Activated CD4-positive, CD25-positive, alpha-beta regulatory T cell treated with anti-CD3 and anti-CD28 coated beads, Interleukin-2, amount 50 U/mL, for 24 hours (primary cell): ENCODE measurements at regions not wholly inside any gene's neighbourhood (a gene's known extent, or its start where the extent isn't known, plus 50 kb on each side); places are given as distances from the start of the nearest gene placed in this dataset.

ENCODE experiments used
- ATAC-seq, 2 donors: fragments of 150-1000 bp; cut with Tn5 transposase; one replicate each; pipeline ENCODE4 v1.10.0; 2021; ENCODE audit warnings: mild to moderate bottlenecking in 1 of 2, moderate library complexity in 1 of 2

- ATAC-seq: no peak
Measured at GRCh38 chr3:59540241-59540640, 490.4 kb upstream of the CFAP20DC start.

GRCh38 chr3:59538753-59539432 is 489.1 kb upstream of the CFAP20DC start:
- ATAC-seq: no peak

GRCh38 chr3:59535791-59536221 is 486.0 kb upstream of the CFAP20DC start:
- ATAC-seq: no peak

DNA sequence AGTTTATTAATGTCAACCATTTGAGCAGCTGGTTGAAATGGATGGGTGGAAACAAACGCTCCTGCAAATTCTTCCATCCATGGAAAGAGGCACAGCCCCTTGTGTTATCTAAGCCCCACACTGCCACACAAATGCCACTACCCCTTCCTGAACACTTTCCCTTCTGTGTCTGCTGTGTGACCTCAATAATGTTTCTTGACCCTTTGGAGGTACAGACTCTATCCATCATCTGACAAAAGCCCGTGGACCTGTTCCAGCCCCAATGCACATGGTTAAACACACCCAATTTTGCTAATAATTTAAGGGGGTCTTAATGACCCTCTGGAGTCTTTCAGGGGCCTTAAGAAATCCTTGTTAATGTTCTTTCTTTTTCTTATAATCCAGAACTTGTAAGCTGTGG is 482.2 kb upstream of the CFAP20DC start:
- no peak for ATAC-seq

- ATAC-seq: no peak
Measured at GRCh38 chr3:59531066-59531745, 481.4 kb upstream of the CFAP20DC start.

- no peak for ATAC-seq
Measured at GRCh38 chr3:59528251-59528650, 478.4 kb upstream of the CFAP20DC start.

GRCh38 chr3:59527493-59527892 is 477.7 kb upstream of the CFAP20DC start:
- peak; percentile 44 to 57 for ATAC-seq

DNA sequence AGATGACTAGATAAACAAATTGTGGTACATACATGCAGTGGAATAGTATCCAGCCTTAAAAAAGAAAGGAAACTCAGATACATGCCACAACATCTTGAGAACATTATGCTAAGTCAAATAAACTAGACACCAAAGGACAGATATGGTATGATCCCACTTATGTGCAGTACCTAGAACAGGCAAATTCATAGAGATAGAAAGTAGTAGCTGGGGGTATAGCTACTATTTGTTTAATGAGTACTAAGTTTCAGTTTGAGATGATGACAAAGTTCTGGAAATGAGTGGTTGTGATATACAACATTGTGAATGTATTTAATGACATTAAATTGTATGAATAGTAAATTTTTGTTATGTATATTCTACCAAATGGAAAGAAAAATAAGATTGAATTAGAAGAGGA is 477.2 kb upstream of the CFAP20DC start:
- ATAC-seq: peak; percentile 86 to 94

DNA sequence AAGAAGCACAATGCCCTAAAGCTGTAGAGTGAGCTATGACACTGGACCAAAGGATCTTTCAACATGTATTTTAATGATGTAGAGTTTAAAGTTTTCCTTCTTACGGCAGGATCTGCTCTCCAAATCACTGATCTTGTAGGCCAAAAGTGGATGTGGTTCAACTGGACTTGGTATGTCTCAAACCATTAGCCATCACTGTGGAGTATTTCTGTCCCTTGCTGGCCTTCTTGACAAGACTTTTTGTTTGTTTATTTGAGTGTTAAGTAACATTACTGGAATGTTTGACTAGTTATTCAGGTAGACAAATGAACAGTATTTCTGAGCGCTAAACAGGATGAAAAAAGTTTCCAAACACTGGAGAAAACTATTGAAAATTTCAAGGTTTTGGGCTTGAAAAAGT is 472.7 kb upstream of the CFAP20DC start:
- no peak for ATAC-seq

- ATAC-seq: no peak
Measured at GRCh38 chr3:59519094-59519493, 469.3 kb upstream of the CFAP20DC start.

GRCh38 chr3:59518283-59519055 is 468.6 kb upstream of the CFAP20DC start:
- no peak for ATAC-seq

DNA sequence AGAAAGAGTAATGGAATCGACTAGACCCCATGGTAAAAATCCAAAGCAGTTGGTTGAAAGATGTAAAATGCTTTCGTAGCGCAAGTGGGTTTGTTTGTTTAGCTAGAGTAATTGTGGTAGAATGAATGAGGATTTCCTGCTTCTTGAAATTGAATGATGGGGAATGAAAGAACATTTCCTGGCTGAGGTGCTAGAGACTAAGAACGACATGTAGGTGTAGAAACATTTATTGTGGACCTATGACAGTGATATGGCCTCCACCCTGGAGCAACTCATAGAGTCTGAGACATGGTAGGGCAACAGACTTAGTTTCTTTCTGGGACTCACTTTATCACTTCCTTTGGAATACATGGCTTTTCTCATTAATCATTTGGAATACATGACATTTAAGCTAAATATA is 467.6 kb upstream of the CFAP20DC start:
- no peak for ATAC-seq

DNA sequence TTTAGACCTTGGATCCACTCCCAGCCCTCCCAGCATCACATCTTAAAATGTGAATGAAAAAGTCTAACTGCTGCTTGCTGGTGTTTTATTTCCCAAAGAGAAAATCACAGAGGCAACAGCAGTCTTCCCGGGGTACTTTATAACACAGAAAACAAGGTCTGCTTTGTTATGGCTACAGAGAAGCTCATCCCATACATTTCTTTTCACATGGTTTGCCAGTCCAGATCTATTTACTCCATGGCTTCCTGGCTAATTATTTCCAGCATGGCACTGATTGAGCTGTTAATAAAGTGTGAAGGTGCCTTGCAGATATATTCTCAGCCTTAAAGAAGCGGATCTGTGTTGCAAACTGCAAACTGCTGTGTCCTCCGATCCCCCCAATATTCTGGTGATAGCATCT is 466.1 kb upstream of the CFAP20DC start:
- no peak for ATAC-seq

GRCh38 chr3:59514865-59515482 is 465.1 kb upstream of the CFAP20DC start:
- no peak for ATAC-seq

DNA sequence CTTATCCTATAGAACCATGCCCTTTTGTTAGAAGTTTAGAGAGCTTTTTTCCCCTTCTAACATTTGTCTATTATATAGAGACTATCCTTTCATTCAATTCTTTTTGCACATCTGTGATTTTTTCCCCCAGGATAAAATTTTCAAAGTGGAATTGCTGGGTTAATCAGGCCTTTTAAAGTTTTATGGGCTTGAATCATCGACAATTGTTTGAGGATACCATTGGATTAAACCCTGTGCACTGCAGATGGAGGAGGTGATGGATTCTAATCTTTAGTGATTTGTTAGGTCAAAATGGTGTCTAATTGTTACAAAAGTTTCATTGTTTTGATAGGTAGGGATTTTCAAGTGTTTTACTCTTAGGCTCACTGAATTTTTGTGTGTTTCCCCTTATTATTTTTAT is 463.7 kb upstream of the CFAP20DC start:
- no peak for ATAC-seq

DNA sequence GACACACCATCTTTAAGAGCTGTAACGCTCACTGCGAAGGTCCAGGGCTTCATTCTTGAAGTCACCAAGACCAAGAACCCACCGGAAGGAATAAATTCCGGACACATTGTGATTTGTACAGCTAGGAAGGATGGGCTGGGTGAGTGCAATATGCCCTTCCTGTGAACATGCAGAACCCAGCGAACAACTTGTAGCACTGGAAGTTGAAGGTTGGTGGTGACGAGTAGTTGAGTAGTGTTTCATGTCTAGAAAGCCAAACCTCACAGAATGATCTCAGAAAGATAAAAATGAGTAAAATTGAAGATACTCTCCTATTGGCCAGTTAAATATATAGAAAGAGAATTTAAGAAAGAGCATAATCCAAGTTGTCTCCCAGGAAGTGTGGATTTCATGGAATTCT is 462.2 kb upstream of the CFAP20DC start:
- peak; percentile 46 to 49 for ATAC-seq

GRCh38 chr3:59510576-59510975 is 460.8 kb upstream of the CFAP20DC start:
- no peak for ATAC-seq

- no peak for ATAC-seq
Measured at GRCh38 chr3:59508273-59508672, 458.4 kb upstream of the CFAP20DC start.

DNA sequence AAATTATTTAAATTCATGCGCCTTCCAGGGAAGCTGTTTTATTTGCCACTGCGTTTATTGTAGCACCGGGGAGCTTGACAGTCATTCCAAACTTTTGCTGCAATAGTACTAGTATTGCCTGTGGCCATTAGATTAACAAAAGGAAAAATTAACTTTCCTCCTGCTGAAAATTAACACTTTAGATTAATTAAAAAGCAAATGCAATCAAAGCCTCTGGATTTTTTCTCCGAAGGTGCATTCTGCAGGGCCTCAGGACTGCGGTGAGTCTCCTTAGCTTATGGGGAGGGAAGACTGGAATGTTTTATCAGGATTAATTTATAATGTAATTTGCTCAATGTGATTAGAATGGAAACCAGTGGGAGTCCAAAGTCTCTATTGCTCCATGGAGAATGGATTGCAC is 456.4 kb upstream of the CFAP20DC start:
- no peak for ATAC-seq

DNA sequence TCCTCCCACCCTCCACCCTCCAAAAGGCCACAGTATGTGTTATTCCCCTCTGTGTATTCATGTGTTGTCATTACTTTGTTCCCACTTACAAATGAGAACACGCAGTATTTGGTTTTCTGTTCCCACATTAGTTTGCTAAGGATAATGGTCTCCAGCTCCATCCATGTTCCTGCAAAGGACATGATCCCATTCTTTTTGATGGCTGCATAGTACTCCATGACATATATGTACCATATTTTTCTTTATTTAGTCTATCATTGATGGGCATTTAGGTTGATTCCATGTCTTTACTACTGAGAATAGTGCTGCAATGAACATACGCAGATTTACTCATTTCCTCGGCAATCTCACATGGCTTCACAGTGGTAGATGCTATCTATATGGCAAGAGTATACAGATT is 453.6 kb upstream of the CFAP20DC start:
- no peak for ATAC-seq

DNA sequence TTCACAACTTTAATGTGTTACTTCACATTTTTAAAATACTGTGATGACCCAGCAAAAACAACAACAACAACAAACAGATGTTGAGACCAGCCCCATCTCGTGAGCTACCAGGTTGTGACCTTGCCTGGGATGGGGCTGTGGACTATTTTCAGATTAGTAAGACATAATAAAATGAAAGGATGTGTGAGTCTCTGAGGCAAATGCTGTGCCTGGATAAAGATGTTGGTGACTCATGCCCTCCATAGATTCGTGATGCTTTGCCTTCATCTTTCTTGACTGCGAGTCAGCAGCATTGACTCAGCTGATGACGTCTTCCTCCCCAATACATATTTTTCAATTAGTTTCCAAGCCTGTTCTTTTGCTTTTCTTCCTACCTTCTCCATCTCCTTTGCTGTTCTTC is 453.0 kb upstream of the CFAP20DC start:
- ATAC-seq: peak; percentile 91 to 99

GRCh38 chr3:59499954-59500353 is 450.1 kb upstream of the CFAP20DC start:
- ATAC-seq: no peak

DNA sequence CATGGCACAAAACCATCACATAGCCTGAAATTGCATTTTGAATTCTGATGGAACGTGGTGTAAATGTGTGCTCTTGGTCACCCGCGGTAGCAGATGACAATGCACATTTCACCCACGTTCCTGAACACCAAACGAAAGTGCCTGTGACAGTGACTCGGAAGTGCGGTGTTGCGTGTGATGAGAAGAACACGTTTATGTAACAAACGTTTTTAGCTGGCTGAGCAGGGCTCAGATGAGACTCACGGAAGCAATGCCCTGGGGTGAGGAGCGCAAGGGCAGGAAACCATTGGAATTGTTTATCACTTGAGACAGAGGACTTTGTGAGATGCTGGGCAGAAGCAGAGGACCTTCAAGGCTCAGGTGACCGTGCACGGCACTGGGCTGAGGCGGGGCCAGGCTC is 449.2 kb upstream of the CFAP20DC start:
- no peak for ATAC-seq
